ENCODE measurements at regions not wholly inside any gene's neighbourhood (a gene's known extent, or its start where the extent isn't known, plus 50 kb on each side); places are given as distances from the start of the nearest gene placed in this dataset.
"Not testable (repeated sequence)": the region's sequence is repeated elsewhere in the genome, so short reads cannot be mapped to it uniquely, and the experiment has no call there.

- TF ChIP-seq CTCF, POLR2AphosphoS5 (IDR thresholded peaks at IDR 0.05): not testable (repeated sequence)
Measured at GRCh38 chr5:1574023-1574318, 50.2 kb upstream of the LPCAT1 start.
